Vagina (tissue), 2 donors: ENCODE measurements at regions not wholly inside any gene's neighbourhood (a gene's known extent, or its start where the extent isn't known, plus 50 kb on each side); places are given as distances from the start of the nearest gene placed in this dataset.

ENCODE experiments used
- DNase-seq, 2 donors: peaks; one replicate each; pipeline ENCODE4 v3.0.0-alpha.2; 2017; ENCODE audit errors: extremely low spot score in 2 of 2
- H3K27ac ChIP-seq: fragments of 200-600 bp; sonication (generic); one replicate; pipeline ENCODE4 v1.5.1; 2019
- H3K27me3 ChIP-seq: fragments of 200-600 bp; sonication (generic); one replicate; pipeline ENCODE4 v1.5.1; 2019
- H3K36me3 ChIP-seq, 2 donors: fragments of 200-600 bp; sonication (generic); one replicate each; pipeline ENCODE4 v1.5.1; 2017 to 2019
- H3K4me1 ChIP-seq: fragments of 200-600 bp; sonication (generic); one replicate; pipeline ENCODE4 v1.5.1; 2019
- H3K4me3 ChIP-seq, 2 donors: fragments of 200-600 bp; sonication (generic); 1 replicate in 1 of 2; 2 replicates in 1 of 2; pipeline ENCODE4 v1.5.1; 2016 to 2019
- H3K9me3 ChIP-seq: fragments of 200-600 bp; sonication (generic); one replicate; pipeline ENCODE4 v1.5.1; 2019
- CTCF ChIP-seq, 3 experiments: fragments of 450-650 bp in 2 of 3; fragments of 200-600 bp in 1 of 3; sonication (generic) in 1 of 3; IDR thresholded peaks; one replicate each; pipeline ENCODE4 v1.5.1; 2017 to 2019; ENCODE audit warnings: antibody characterized with exemption in 3 of 3, mild to moderate bottlenecking in 2 of 3, moderate library complexity in 2 of 3
- POLR2A ChIP-seq, 2 donors: fragments of 450-650 bp; IDR thresholded peaks; one replicate each; pipeline ENCODE4 v1.6.1; 2017; ENCODE audit warnings: antibody characterized with exemption in 2 of 2, mild to moderate bottlenecking in 2 of 2, moderate library complexity in 2 of 2
- POLR2AphosphoS5 ChIP-seq, 2 donors: sonication (generic); formaldehyde crosslinking; IDR thresholded peaks; one replicate each; pipeline ENCODE4 v1.9.0; 2017; ENCODE audit warnings: antibody characterized with exemption in 2 of 2, mild to moderate bottlenecking in 2 of 2, low read depth in 1 of 2; ENCODE audit not compliant: insufficient read depth in 1 of 2
- intact Hi-C: fragments of 100-400 bp; cut with DNase I; formaldehyde crosslinking; loops from one replicate; pipeline ENCODE4 v1.15.1; 2023

GRCh38 chr5:13063088-13063487 is 881.4 kb downstream of the DNAH5 start:
- H3K4me1 ChIP-seq, result no peaks in the 10 kb centered on the region
- no peaks in the 10 kb centered on the region for H3K9me3 ChIP-seq
- H3K36me3 ChIP-seq, result no peaks in the 10 kb centered on the region
- intact Hi-C loops, result no loop called here
- H3K4me3 ChIP-seq, result no peak overlapping the region
- TF ChIP-seq CTCF (IDR thresholded peaks at IDR 0.05), result no peak
- TF ChIP-seq POLR2AphosphoS5 (IDR thresholded peaks at IDR 0.05; ENCODE audit: insufficient read depth in 1 of 2, low read depth in 1 of 2), result no peak
- TF ChIP-seq POLR2A (IDR thresholded peaks at IDR 0.05), result no peak
- no peak overlapping the region for H3K27ac ChIP-seq
- DNase-seq, result no peak
- no peaks in the 10 kb centered on the region for H3K27me3 ChIP-seq

GRCh38 chr5:13045897-13046551 is 898.5 kb downstream of the DNAH5 start:
- Histone ChIP-seq H3K4me1 (no peaks in the 10 kb centered on the region), H3K4me3 (no peak overlapping the region), H3K27ac (no peak overlapping the region), H3K9me3 (no peaks in the 10 kb centered on the region), H3K36me3 (no peaks in the 10 kb centered on the region), H3K27me3 (no peaks in the 10 kb centered on the region)
- no peak for DNase-seq
- TF ChIP-seq CTCF (IDR thresholded peaks at IDR 0.05) (no peak), POLR2A (IDR thresholded peaks at IDR 0.05) (no peak), POLR2AphosphoS5 (IDR thresholded peaks at IDR 0.05; ENCODE audit: insufficient read depth in 1 of 2, low read depth in 1 of 2) (no peak)
- intact Hi-C loops, result no loop called here

- Histone ChIP-seq H3K4me3 (no peak overlapping the region), H3K27me3 (no peaks in the 10 kb centered on the region), H3K4me1 (no peaks in the 10 kb centered on the region), H3K9me3 (no peaks in the 10 kb centered on the region), H3K36me3 (no peaks in the 10 kb centered on the region), H3K27ac (no peak overlapping the region)
- no peak for TF ChIP-seq CTCF (IDR thresholded peaks at IDR 0.05)
- no peak for TF ChIP-seq POLR2A (IDR thresholded peaks at IDR 0.05)
- TF ChIP-seq POLR2AphosphoS5 (IDR thresholded peaks at IDR 0.05; ENCODE audit: insufficient read depth in 1 of 2, low read depth in 1 of 2), result no peak
- intact Hi-C loops, result no loop called here
- DNase-seq, result no peak
These were observed 910.4 kb downstream of the DNAH5 start for GRCh38 chr5:13034061-13034460.

GRCh38 chr5:13029211-13029610 is 915.3 kb downstream of the DNAH5 start:
- no peak overlapping the region for H3K27ac ChIP-seq
- no peak for DNase-seq
- intact Hi-C loops, result no loop called here
- H3K4me3 ChIP-seq, result no peak overlapping the region
- H3K27me3 ChIP-seq, result no peaks in the 10 kb centered on the region
- H3K9me3 ChIP-seq, result no peaks in the 10 kb centered on the region
- no peaks in the 10 kb centered on the region for H3K36me3 ChIP-seq
- no peaks in the 10 kb centered on the region for H3K4me1 ChIP-seq
- TF ChIP-seq POLR2AphosphoS5 (IDR thresholded peaks at IDR 0.05; ENCODE audit: insufficient read depth in 1 of 2, low read depth in 1 of 2) (no peak), POLR2A (IDR thresholded peaks at IDR 0.05) (no peak), CTCF (IDR thresholded peaks at IDR 0.05) (no peak)

GRCh38 chr5:13027874-13028273 is 916.6 kb downstream of the DNAH5 start:
- intact Hi-C loops, result no loop called here
- H3K27me3 ChIP-seq, result no peaks in the 10 kb centered on the region

More at GRCh38 chr5:13027874-13028273, 916.6 kb downstream of the DNAH5 start:
- H3K36me3 ChIP-seq, result no peaks in the 10 kb centered on the region
- no peak overlapping the region for H3K4me3 ChIP-seq
- no peaks in the 10 kb centered on the region for H3K9me3 ChIP-seq
- TF ChIP-seq CTCF (IDR thresholded peaks at IDR 0.05) (no peak), POLR2AphosphoS5 (IDR thresholded peaks at IDR 0.05; ENCODE audit: insufficient read depth in 1 of 2, low read depth in 1 of 2) (no peak), POLR2A (IDR thresholded peaks at IDR 0.05) (no peak)
- H3K4me1 ChIP-seq, result no peaks in the 10 kb centered on the region
- H3K27ac ChIP-seq, result no peak overlapping the region
- no peak for DNase-seq
